ENCODE measurements at regions not wholly inside any gene's neighbourhood (a gene's known extent, or its start where the extent isn't known, plus 50 kb on each side); places are given as distances from the start of the nearest gene placed in this dataset.

DNA sequence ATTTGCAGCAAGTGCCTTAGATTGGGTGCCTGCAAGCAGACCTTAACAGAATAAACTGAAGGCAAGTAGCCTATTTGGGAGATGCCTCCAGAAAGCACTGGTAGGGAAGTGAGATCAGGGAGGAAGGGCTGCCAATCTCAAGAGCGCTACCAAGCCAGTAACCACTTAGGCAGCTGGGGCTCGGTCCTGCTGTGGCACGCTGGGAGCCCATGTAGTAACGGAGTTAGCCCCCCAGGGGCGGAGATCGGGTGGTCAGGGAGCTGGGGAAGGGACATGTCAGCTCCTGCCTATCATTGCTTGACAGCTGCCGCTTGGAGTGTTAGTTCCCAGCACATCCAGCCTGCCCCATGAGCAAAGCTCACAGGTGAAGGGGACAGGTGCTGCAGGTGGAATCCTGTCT lies 127.0 kb downstream of the CEBPB start:
- TF ChIP-seq GATA3 (IDR thresholded peaks at IDR 0.05; ENCODE audit: low read depth, low read length) (no peak), GATA2 (IDR thresholded peaks at IDR 0.05; ENCODE audit: low read depth, low read length) (no peak)
